A549 (cell line): ENCODE measurements at regions not wholly inside any gene's neighbourhood (a gene's known extent, or its start where the extent isn't known, plus 50 kb on each side); places are given as distances from the start of the nearest gene placed in this dataset.

Source experiments
- TF ChIP-seq, protein P1 (sequence below): fragments of >200 bp; sonication (Bioruptor Twin); formaldehyde crosslinking; IDR thresholded peaks from 3 replicates; pipeline ENCODE4 v1.5.1; 2016
- TF ChIP-seq, protein P2 (sequence below): fragments of 450-650 bp; IDR thresholded peaks from 2 replicates; pipeline ENCODE4 v1.6.1; 2014; ENCODE audit warnings: antibody characterized with exemption

DNA sequence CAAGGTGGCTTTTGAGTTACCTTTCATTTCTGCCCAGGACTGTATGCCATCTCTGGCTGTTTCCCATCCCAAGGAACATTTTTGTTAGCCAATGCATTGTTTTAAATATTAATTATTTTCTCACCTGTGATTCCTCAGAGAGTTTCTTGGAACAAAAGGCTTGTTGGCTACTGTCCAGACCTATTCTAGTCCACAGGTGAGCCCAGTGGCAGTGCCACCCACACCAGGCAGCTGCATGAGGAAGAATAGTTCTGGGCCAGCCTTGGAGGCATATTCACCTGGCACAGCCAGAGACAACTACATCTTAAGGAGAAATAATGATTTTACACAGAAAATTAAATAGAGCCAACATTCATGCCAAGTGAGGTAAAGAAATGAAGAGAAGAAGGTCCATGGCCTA, 123.9 kb downstream of the C1GALT1 start:
- TF ChIP-seq, protein P1, sequence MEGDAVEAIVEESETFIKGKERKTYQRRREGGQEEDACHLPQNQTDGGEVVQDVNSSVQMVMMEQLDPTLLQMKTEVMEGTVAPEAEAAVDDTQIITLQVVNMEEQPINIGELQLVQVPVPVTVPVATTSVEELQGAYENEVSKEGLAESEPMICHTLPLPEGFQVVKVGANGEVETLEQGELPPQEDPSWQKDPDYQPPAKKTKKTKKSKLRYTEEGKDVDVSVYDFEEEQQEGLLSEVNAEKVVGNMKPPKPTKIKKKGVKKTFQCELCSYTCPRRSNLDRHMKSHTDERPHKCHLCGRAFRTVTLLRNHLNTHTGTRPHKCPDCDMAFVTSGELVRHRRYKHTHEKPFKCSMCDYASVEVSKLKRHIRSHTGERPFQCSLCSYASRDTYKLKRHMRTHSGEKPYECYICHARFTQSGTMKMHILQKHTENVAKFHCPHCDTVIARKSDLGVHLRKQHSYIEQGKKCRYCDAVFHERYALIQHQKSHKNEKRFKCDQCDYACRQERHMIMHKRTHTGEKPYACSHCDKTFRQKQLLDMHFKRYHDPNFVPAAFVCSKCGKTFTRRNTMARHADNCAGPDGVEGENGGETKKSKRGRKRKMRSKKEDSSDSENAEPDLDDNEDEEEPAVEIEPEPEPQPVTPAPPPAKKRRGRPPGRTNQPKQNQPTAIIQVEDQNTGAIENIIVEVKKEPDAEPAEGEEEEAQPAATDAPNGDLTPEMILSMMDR = no peak
- TF ChIP-seq, protein P2, sequence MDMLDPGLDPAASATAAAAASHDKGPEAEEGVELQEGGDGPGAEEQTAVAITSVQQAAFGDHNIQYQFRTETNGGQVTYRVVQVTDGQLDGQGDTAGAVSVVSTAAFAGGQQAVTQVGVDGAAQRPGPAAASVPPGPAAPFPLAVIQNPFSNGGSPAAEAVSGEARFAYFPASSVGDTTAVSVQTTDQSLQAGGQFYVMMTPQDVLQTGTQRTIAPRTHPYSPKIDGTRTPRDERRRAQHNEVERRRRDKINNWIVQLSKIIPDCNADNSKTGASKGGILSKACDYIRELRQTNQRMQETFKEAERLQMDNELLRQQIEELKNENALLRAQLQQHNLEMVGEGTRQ = no peak
